PC-3 (cell line): ENCODE measurements at regions not wholly inside any gene's neighbourhood (a gene's known extent, or its start where the extent isn't known, plus 50 kb on each side); places are given as distances from the start of the nearest gene placed in this dataset.

Experiments used
- CTCF ChIP-seq: fragments of 300-600 bp; sonication (generic); conservative IDR thresholded peaks from 2 replicates; pipeline ENCODE4 v1.5.1; 2017; ENCODE audit warnings: antibody characterized with exemption, low read depth, mild to moderate bottlenecking, low read length
- EZH2 ChIP-seq: fragments of 300-600 bp; sonication (generic); IDR thresholded peaks from one replicate; pipeline ENCODE4 v1.6.1; 2017; ENCODE audit warnings: antibody characterized with exemption, mild to moderate bottlenecking, low read length; ENCODE audit not compliant: unreplicated experiment
- EZH2phosphoT487 ChIP-seq: fragments of 300-600 bp; sonication (generic); IDR thresholded peaks from 2 replicates; pipeline ENCODE4 v1.6.1; 2018; ENCODE audit warnings: mild to moderate bottlenecking, antibody characterized with exemption, low read length, borderline replicate concordance

DNA sequence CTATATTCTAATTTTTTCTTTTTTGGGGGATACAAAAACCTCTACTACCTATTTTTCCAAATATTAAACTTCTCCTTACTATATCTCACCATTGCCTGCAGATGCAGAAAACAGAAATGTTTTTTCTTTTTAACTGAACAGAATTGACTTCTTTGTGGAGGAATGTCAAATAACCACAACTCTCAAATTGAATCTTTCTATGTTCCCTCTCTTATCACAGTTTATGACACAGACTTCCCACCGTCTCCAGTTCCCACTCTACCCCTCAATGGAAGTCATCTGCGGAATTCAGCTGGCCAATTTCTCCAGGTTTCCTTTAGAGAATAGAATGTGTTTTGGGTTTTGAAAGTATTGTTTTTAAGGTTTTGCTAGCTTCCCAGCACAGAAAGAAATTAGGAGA, 77.0 kb downstream of the NR2F2 start:
- no peak for TF ChIP-seq CTCF
- TF ChIP-seq EZH2: no peak
- TF ChIP-seq EZH2phosphoT487: no peak
